Keratinocyte (primary cell): ENCODE measurements at regions not wholly inside any gene's neighbourhood (a gene's known extent, or its start where the extent isn't known, plus 50 kb on each side); places are given as distances from the start of the nearest gene placed in this dataset.

Source experiments
- EZH2 ChIP-seq: IDR thresholded peaks from one replicate; pipeline ENCODE4 v1.6.1; 2012; ENCODE audit warnings: inconsistent platforms, mild to moderate bottlenecking, low read length, moderate library complexity
- TF ChIP-seq, protein P1 (sequence below), 3 experiments: IDR thresholded peaks in 1 of 3; conservative IDR thresholded peaks in 1 of 3; optimal IDR thresholded peaks in 1 of 3; 2 replicates in 2 of 3; 3 replicates in 1 of 3; pipeline versions ENCODE3 to v1.5.1; 2011; ENCODE audit warnings: low read length in 3 of 3, mild to moderate bottlenecking in 3 of 3, moderate library complexity in 2 of 3, control low read depth in 1 of 3, inconsistent platforms in 1 of 3; ENCODE audit not compliant: insufficient read depth in 2 of 3; ENCODE audit errors: extremely low read depth in 1 of 3

DNA sequence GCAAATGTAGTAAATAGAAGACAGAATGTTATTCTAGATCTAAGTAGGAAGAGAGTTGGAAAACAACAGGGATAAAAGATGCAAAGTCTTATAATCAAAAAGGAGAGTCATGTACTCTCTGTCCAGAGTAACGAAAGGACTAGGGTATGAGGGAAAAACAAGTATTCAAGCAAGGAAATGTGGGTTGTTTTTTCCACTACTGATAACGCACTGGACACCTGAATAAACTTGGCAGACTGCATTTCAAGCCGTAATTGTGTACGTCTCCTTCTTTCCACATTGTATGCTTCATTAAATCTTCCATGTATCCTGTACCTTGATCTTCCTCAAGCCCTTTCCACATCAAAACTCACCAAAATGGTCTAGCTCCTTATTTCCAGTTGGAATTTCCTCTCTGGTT is 420.6 kb downstream of the ZEB2 start:
- TF ChIP-seq, protein P1, sequence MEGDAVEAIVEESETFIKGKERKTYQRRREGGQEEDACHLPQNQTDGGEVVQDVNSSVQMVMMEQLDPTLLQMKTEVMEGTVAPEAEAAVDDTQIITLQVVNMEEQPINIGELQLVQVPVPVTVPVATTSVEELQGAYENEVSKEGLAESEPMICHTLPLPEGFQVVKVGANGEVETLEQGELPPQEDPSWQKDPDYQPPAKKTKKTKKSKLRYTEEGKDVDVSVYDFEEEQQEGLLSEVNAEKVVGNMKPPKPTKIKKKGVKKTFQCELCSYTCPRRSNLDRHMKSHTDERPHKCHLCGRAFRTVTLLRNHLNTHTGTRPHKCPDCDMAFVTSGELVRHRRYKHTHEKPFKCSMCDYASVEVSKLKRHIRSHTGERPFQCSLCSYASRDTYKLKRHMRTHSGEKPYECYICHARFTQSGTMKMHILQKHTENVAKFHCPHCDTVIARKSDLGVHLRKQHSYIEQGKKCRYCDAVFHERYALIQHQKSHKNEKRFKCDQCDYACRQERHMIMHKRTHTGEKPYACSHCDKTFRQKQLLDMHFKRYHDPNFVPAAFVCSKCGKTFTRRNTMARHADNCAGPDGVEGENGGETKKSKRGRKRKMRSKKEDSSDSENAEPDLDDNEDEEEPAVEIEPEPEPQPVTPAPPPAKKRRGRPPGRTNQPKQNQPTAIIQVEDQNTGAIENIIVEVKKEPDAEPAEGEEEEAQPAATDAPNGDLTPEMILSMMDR (optimal IDR thresholded peaks at IDR 0.05 in 1 of 3, IDR thresholded peaks at IDR 0.05 in 1 of 3, conservative IDR thresholded peaks at IDR 0.05 in 1 of 3; ENCODE audit: extremely low read depth in 1 of 3, insufficient read depth in 2 of 3, low read length in 3 of 3): no peak
- no peak for TF ChIP-seq EZH2
